ENCODE measurements at regions not wholly inside any gene's neighbourhood (a gene's known extent, or its start where the extent isn't known, plus 50 kb on each side); places are given as distances from the start of the nearest gene placed in this dataset.

DNA sequence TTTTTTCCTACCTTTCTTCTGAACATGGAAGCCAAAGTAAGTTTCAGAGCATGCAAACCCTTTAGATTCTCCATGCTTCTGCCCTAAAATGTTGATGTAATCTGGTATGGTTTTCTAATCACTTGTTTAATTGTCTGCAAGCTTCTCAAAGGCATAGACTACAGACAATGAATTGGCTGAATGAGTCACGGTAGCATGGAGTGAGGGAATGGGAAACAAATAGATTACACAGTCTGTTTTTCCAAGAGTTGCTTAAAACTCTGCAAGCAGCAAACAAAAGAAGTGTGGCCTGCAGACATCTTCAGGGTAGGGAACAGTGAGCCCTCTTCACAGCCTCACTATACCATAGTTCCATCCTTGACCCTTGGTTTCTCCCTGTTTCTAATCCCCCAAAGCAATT, 326.0 kb downstream of the BARHL2 start:
- H3K79me2 ChIP-seq (ENCODE audit: low read length) = no peaks in the 10 kb centered on the region
- no peak for TF ChIP-seq EZH2phosphoT487 (IDR thresholded peaks at IDR 0.05; ENCODE audit: low read depth)
- TF ChIP-seq, protein P1, sequence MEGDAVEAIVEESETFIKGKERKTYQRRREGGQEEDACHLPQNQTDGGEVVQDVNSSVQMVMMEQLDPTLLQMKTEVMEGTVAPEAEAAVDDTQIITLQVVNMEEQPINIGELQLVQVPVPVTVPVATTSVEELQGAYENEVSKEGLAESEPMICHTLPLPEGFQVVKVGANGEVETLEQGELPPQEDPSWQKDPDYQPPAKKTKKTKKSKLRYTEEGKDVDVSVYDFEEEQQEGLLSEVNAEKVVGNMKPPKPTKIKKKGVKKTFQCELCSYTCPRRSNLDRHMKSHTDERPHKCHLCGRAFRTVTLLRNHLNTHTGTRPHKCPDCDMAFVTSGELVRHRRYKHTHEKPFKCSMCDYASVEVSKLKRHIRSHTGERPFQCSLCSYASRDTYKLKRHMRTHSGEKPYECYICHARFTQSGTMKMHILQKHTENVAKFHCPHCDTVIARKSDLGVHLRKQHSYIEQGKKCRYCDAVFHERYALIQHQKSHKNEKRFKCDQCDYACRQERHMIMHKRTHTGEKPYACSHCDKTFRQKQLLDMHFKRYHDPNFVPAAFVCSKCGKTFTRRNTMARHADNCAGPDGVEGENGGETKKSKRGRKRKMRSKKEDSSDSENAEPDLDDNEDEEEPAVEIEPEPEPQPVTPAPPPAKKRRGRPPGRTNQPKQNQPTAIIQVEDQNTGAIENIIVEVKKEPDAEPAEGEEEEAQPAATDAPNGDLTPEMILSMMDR (IDR thresholded peaks at IDR 0.05; ENCODE audit: low read depth, low read length) = no peak
- no peak overlapping the region for H3K9ac ChIP-seq (ENCODE audit: low read length)
- H3K4me3 ChIP-seq (ENCODE audit: low read length) = no peak overlapping the region
- H3K27me3 ChIP-seq (ENCODE audit: low read depth, low read length) = no peaks in the 10 kb centered on the region
- H3K4me2 ChIP-seq (ENCODE audit: low read length) = no peak overlapping the region
- H3K27ac ChIP-seq (ENCODE audit: low read length) = no peak overlapping the region
- H3K36me3 ChIP-seq (replicated peaks; ENCODE audit: low read depth, low read length) = no peaks in the 10 kb centered on the region
- H4K20me1 ChIP-seq (ENCODE audit: insufficient read depth, low read length) = no peaks in the 10 kb centered on the region
- 0 out of 2 replicates have a peak, but pooled peaks cover 5% of the 10 kb centered on the region for H3K4me1 ChIP-seq (ENCODE audit: low read length)
- H2AFZ ChIP-seq (ENCODE audit: low read depth, low read length) = no peak overlapping the region
- no peaks in the 10 kb centered on the region for H3K9me3 ChIP-seq (ENCODE audit: insufficient read depth, low read length)

DNA sequence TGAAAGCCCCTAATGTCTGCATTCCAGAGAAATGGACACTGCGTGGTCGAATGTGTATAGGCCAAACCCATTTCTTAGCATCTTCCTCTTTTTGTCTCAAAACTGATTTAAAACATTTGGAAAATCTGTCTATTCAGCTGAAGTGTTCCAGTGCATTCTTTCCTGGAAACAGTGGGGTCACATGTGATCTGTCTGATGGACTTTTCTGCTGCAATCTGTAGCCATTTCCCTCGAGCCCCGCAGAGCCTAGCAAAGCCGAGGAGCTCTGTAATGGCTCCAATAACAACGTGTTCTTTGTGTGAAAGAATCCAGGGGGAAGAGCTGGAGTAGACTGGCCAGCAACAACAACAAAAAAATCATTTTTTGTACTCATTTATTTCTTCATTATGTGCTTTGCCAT, 329.3 kb downstream of the BARHL2 start:
- no peak overlapping the region for H2AFZ ChIP-seq (ENCODE audit: low read depth, low read length)
- no peak overlapping the region for H3K9ac ChIP-seq (ENCODE audit: low read length)
- no peaks in the 10 kb centered on the region for H3K36me3 ChIP-seq (replicated peaks; ENCODE audit: low read depth, low read length)
- H3K4me2 ChIP-seq (ENCODE audit: low read length) = no peak overlapping the region
- no peaks in the 10 kb centered on the region for H3K9me3 ChIP-seq (ENCODE audit: insufficient read depth, low read length)
- H3K27ac ChIP-seq (ENCODE audit: low read length) = no peak overlapping the region
- TF ChIP-seq, protein P1 (IDR thresholded peaks at IDR 0.05; ENCODE audit: low read depth, low read length) = no peak
- TF ChIP-seq EZH2phosphoT487 (IDR thresholded peaks at IDR 0.05; ENCODE audit: low read depth) = no peak
- H3K4me1 ChIP-seq (ENCODE audit: low read length) = no peaks in the 10 kb centered on the region
- no peaks in the 10 kb centered on the region for H3K79me2 ChIP-seq (ENCODE audit: low read length)
- H3K27me3 ChIP-seq (ENCODE audit: low read depth, low read length) = no peaks in the 10 kb centered on the region
- H3K4me3 ChIP-seq (ENCODE audit: low read length) = no peak overlapping the region
- no peaks in the 10 kb centered on the region for H4K20me1 ChIP-seq (ENCODE audit: insufficient read depth, low read length)

DNA sequence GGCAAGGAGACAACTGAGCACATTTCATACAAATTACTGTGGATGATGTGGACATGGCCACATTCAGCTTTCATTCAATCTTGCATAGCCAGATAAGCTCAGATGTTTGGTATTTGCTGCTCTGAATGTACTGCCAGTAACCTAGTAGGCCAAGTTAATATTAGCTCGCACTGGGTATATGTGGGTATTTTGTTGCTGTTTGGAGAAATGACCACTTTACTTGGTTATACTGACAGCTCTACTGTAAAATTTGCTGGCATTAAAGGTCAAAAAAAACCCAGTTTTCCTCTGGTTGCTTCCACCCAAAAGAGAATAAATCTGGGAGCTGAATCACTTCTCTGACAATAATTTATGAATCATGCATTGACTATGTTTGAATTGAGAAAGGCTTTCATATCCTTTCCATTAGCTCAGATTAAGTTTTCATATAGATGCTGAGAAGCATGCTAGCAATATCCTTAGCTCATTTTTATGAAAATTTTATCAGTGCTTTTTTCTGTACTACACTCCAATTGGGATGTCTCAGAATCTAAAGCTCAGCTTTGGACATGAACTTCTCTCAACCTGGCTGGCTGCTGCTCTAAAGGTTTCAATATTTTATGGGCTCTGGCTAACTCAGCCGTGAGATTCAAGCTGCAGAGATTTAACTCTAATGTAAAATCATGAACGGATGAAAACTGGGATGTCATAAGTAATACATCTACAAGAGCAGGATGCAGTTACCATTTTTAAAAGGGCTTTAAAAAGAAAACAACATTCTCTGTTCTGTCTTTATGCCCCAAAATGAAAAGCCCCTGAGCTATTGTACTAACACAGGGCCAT, 330.0 kb downstream of the BARHL2 start:
- no peak for TF ChIP-seq EZH2phosphoT487 (IDR thresholded peaks at IDR 0.05; ENCODE audit: low read depth)
- TF ChIP-seq, protein P1 (IDR thresholded peaks at IDR 0.05; ENCODE audit: low read depth, low read length) = no peak
- Histone ChIP-seq H3K36me3 (replicated peaks; ENCODE audit: low read depth, low read length) (no peaks in the 10 kb centered on the region), H3K4me1 (ENCODE audit: low read length) (no peaks in the 10 kb centered on the region), H3K79me2 (ENCODE audit: low read length) (no peaks in the 10 kb centered on the region), H3K9ac (ENCODE audit: low read length) (no peak overlapping the region), H3K4me3 (ENCODE audit: low read length) (no peak overlapping the region), H2AFZ (ENCODE audit: low read depth, low read length) (no peak overlapping the region), H3K4me2 (ENCODE audit: low read length) (no peak overlapping the region), H3K27me3 (ENCODE audit: low read depth, low read length) (no peaks in the 10 kb centered on the region), H3K9me3 (ENCODE audit: insufficient read depth, low read length) (no peaks in the 10 kb centered on the region), H4K20me1 (ENCODE audit: insufficient read depth, low read length) (no peaks in the 10 kb centered on the region), H3K27ac (ENCODE audit: low read length) (no peak overlapping the region)

DNA sequence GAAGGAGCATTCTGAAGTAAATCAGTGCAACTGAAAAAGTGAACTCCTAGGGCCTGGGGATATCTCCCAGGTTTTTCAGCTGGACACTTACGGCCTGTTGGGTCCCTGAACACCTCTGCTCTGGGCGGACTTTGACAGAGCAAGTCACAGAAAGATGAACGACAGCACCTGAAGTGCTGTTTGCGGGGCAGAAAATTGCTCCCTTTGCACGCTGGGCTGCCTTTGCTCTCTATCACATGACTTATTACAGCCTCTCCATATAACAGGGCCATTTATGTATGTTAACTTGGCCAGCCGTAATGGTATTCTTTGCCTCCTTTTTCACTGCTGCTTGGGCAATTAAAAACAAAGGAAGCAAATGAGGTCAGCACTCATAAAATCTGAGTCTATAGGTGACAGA, 332.9 kb downstream of the BARHL2 start:
- Histone ChIP-seq H2AFZ (ENCODE audit: low read depth, low read length) (no peak overlapping the region), H3K27me3 (ENCODE audit: low read depth, low read length) (no peaks in the 10 kb centered on the region), H3K9ac (ENCODE audit: low read length) (no peak overlapping the region), H3K4me3 (ENCODE audit: low read length) (no peak overlapping the region), H3K4me2 (ENCODE audit: low read length) (no peak overlapping the region), H3K4me1 (ENCODE audit: low read length) (no peaks in the 10 kb centered on the region), H3K9me3 (ENCODE audit: insufficient read depth, low read length) (no peaks in the 10 kb centered on the region), H3K79me2 (ENCODE audit: low read length) (no peaks in the 10 kb centered on the region), H3K27ac (ENCODE audit: low read length) (no peak overlapping the region), H3K36me3 (replicated peaks; ENCODE audit: low read depth, low read length) (no peaks in the 10 kb centered on the region), H4K20me1 (ENCODE audit: insufficient read depth, low read length) (no peaks in the 10 kb centered on the region)
- TF ChIP-seq EZH2phosphoT487 (IDR thresholded peaks at IDR 0.05; ENCODE audit: low read depth) = no peak
- TF ChIP-seq, protein P1 (IDR thresholded peaks at IDR 0.05; ENCODE audit: low read depth, low read length) = no peak

All from OCI-LY3 (cell line).